Adipose tissue (tissue), 3 donors: ENCODE measurements at regions not wholly inside any gene's neighbourhood (a gene's known extent, or its start where the extent isn't known, plus 50 kb on each side); places are given as distances from the start of the nearest gene placed in this dataset.
"Not testable (repeated sequence)": the region's sequence is repeated elsewhere in the genome, so short reads cannot be mapped to it uniquely, and the experiment has no call there.

Experiments used
- H3K27ac ChIP-seq: one replicate; pipeline ENCODE4 v1.5.1; 2013; ENCODE audit warnings: low read depth, low read length
- WGBS, 3 donors: extraction: QIAGEN DNeasy Blood & Tissue Kit; methylation state at CpG; one replicate each; pipeline ENCODE4 v1.1.7; 2013; 5-methylcytosine and 5-hydroxymethylcytosine counted together
- donor health status: healthy with polysubstance abuse.
- donor health status: Bipolar disorder and iron deficiency.
- donor health status: healthy.

- no peak overlapping the region for H3K27ac ChIP-seq
- 64 to 78% (median 68%) methylated on average over 32 of the region's 32 CpGs for WGBS, 3 donors
Measured at GRCh38 chr17:83155128-83156121, 76.0 kb downstream of the METRNL start.

GRCh38 chr17:83156408-83156807 lies 77.0 kb downstream of the METRNL start:
- 87 to 95% (median 93%) methylated on average over 11 of the region's 11 CpGs for WGBS, 3 donors

GRCh38 chr17:83159204-83160049 lies 80.0 kb downstream of the METRNL start:
- 85 to 92% (median 92%) methylated on average over 19 of the region's 19 CpGs for WGBS, 3 donors
- H3K27ac ChIP-seq: no peak overlapping the region

More at GRCh38 chr17:83156408-83156807, 77.0 kb downstream of the METRNL start:
- no peak overlapping the region for H3K27ac ChIP-seq

- WGBS, 3 donors: 87 to 88% (median 87%) methylated on average over 19 of the region's 19 CpGs
- H3K27ac ChIP-seq: no peak overlapping the region
Measured at GRCh38 chr17:83160443-83161297, 81.3 kb downstream of the METRNL start.

- WGBS, 3 donors: 76 to 79% (median 76%) methylated on average over 14 of the region's 14 CpGs
- H3K27ac ChIP-seq: no peak overlapping the region
Measured at GRCh38 chr17:83161298-83162034, 82.1 kb downstream of the METRNL start.

GRCh38 chr17:83162035-83162745 lies 82.8 kb downstream of the METRNL start:
- WGBS, 3 donors: 72 to 87% (median 84%) methylated on average over 21 of the region's 21 CpGs
- no peak overlapping the region for H3K27ac ChIP-seq

- no peak overlapping the region for H3K27ac ChIP-seq
- WGBS, 3 donors: 71 to 80% (median 78%) methylated on average over 3 of the region's 3 CpGs
Measured at GRCh38 chr17:83164490-83164889, 85.1 kb downstream of the METRNL start.

GRCh38 chr17:83170571-83171260 lies 91.3 kb downstream of the METRNL start:
- WGBS, 3 donors: 80 to 83% (median 81%) methylated on average over 9 of the region's 9 CpGs
- no peak overlapping the region for H3K27ac ChIP-seq

- 61 to 78% (median 76%) methylated on average over 21 of the region's 21 CpGs for WGBS, 3 donors
- no peak overlapping the region for H3K27ac ChIP-seq
Measured at GRCh38 chr17:83171661-83172060, 92.3 kb downstream of the METRNL start.

GRCh38 chr17:83172099-83172498 lies 92.7 kb downstream of the METRNL start:
- not testable (repeated sequence) for H3K27ac ChIP-seq
- WGBS, 3 donors: 93 to 97% (median 96%) methylated on average over 9 of the region's 9 CpGs

GRCh38 chr17:83172646-83173045 lies 93.2 kb downstream of the METRNL start:
- WGBS, 3 donors: 83 to 90% (median 90%) methylated on average over 13 to 20 of the region's 20 CpGs
- H3K27ac ChIP-seq: not testable (repeated sequence)

- H3K27ac ChIP-seq: not testable (repeated sequence)
- WGBS, 3 donors: 85 to 93% (median 93%) methylated on average over 18 to 24 of the region's 24 CpGs
Measured at GRCh38 chr17:83173180-83173913, 93.9 kb downstream of the METRNL start.

GRCh38 chr17:83173914-83174361 lies 94.5 kb downstream of the METRNL start:
- WGBS, 3 donors: 88 to 95% (median 95%) methylated on average over 18 of the region's 18 CpGs
- no peak overlapping the region for H3K27ac ChIP-seq

GRCh38 chr17:83174362-83175118 lies 95.1 kb downstream of the METRNL start:
- WGBS, 3 donors: 64 to 74% (median 65%) methylated on average over 13 of the region's 13 CpGs
- no peak overlapping the region for H3K27ac ChIP-seq
